PC-3 (cell line): ENCODE measurements at regions not wholly inside any gene's neighbourhood (a gene's known extent, or its start where the extent isn't known, plus 50 kb on each side); places are given as distances from the start of the nearest gene placed in this dataset.

Source experiments
- ATAC-seq: fragments of 200-7000 bp; cut with Tn5 transposase; 2 replicates; pipeline ENCODE4 v1.9.1; 2020; ENCODE audit warnings: mild to moderate bottlenecking, moderate library complexity
- BruUV-seq: library from RNA; stranded (reverse); fragments of 400-500 nt; replicated peaks from 2 replicates; lab custom pipeline; 2021; lab: Mats Ljungman, UMichigan
- CTCF ChIA-PET: fragments of 300-600 bp; sonication (Branson Sonifier 250); formaldehyde crosslinking; loops from one replicate; lab custom pipeline; 2022; ENCODE audit warnings: antibody characterized with exemption; lab: Charles Lee
- POLR2A ChIA-PET: fragments of 300-600 bp; sonication (Branson Sonifier 250); formaldehyde crosslinking; loops from one replicate; lab custom pipeline; 2022; ENCODE audit warnings: antibody characterized with exemption; ENCODE audit not compliant: unreplicated experiment; lab: Charles Lee
- DNase-seq: peaks from one replicate; pipeline ENCODE4 v3.0.0-alpha.2; 2015
- H2AFZ ChIP-seq: fragments of 300-600 bp; sonication (generic); 2 replicates; pipeline ENCODE4 v1.6.0; 2016; ENCODE audit warnings: antibody characterized with exemption, low read length
- H3F3A ChIP-seq: fragments of 300-600 bp; sonication (generic); one replicate; pipeline ENCODE4 v1.6.0; 2017; ENCODE audit warnings: antibody characterized with exemption, low read length, control low read depth, mild to moderate bottlenecking; ENCODE audit not compliant: unreplicated experiment
- H3K27ac ChIP-seq: fragments of 300-600 bp; sonication (generic); 2 replicates; pipeline ENCODE4 v1.5.1; 2016; ENCODE audit warnings: mild to moderate bottlenecking, low read length
- H3K27me3 ChIP-seq: fragments of 300-600 bp; sonication (generic); 2 replicates; pipeline ENCODE4 v1.6.1; 2016; ENCODE audit warnings: low read length, mixed read lengths
- H3K36me3 ChIP-seq: fragments of 300-600 bp; sonication (generic); 2 replicates; pipeline ENCODE4 v1.6.1; 2016; ENCODE audit warnings: low read depth, mixed run types, low read length, mixed read lengths
- H3K4me1 ChIP-seq: fragments of 300-600 bp; sonication (generic); 2 replicates; pipeline ENCODE4 v1.5.1; 2016; ENCODE audit warnings: low read length; ENCODE audit not compliant: insufficient read depth
- H3K4me2 ChIP-seq: fragments of 300-600 bp; sonication (generic); 2 replicates; pipeline ENCODE4 v1.6.0; 2016; ENCODE audit warnings: low read length
- H3K4me3 ChIP-seq: fragments of 300-600 bp; sonication (generic); 2 replicates; pipeline ENCODE4 v1.5.1; 2016; ENCODE audit warnings: mild to moderate bottlenecking, low read length, mixed read lengths
- H3K79me2 ChIP-seq: fragments of 300-600 bp; sonication (generic); 2 replicates; pipeline ENCODE4 v1.6.1; 2017; ENCODE audit warnings: low read length, mixed read lengths
- H3K9ac ChIP-seq: fragments of 300-600 bp; sonication (generic); 2 replicates; pipeline ENCODE4 v1.6.0; 2016; ENCODE audit warnings: mild to moderate bottlenecking, low read length
- H3K9me2 ChIP-seq: fragments of 300-600 bp; sonication (generic); replicated peaks from 2 replicates; pipeline ENCODE4 v1.6.1; 2016; ENCODE audit warnings: mixed run types, low read length, mixed read lengths
- H3K9me3 ChIP-seq: fragments of 300-600 bp; sonication (generic); 2 replicates; pipeline ENCODE4 v1.6.1; 2016; ENCODE audit warnings: low read length, mixed read lengths
- H4K20me1 ChIP-seq: fragments of 300-600 bp; sonication (generic); 2 replicates; pipeline ENCODE4 v1.6.1; 2016; ENCODE audit warnings: low read length, mixed read lengths
- EZH2 ChIP-seq: fragments of 300-600 bp; sonication (generic); IDR thresholded peaks from one replicate; pipeline ENCODE4 v1.6.1; 2017; ENCODE audit warnings: antibody characterized with exemption, mild to moderate bottlenecking, low read length; ENCODE audit not compliant: unreplicated experiment
- EZH2phosphoT487 ChIP-seq: fragments of 300-600 bp; sonication (generic); IDR thresholded peaks from 2 replicates; pipeline ENCODE4 v1.6.1; 2018; ENCODE audit warnings: mild to moderate bottlenecking, antibody characterized with exemption, low read length, borderline replicate concordance
- intact Hi-C: fragments of 100-400 bp; cut with micrococcal nuclease; formaldehyde crosslinking; loops from 2 replicates; pipeline ENCODE4 v1.9.0; 2023
- TF ChIP-seq, protein P1 (sequence below): fragments of 300-600 bp; sonication (generic); conservative IDR thresholded peaks from 2 replicates; pipeline ENCODE4 v1.5.1; 2017; ENCODE audit warnings: antibody characterized with exemption, low read depth, mild to moderate bottlenecking, low read length

DNA sequence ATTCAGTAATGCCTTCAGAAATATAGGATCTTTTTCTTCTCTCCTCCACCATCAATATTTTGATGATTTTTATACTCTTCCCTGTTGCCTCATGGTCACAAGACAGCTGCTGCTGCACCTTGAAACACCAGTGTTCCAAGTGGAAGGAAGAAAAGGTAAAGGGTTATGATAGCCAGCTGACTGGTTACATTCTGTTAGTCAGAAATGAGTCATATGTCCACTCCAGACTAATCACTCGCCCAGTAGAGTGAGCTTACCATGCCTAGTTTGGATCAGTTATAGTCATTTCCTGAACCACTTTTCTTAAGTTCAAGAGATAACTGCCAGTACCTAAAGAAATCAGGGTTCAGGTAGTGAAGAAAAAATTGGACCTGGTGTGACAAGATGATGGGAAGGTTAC, 532.3 kb upstream of the SMIM31 start:
- H4K20me1 ChIP-seq: no peaks in the 10 kb centered on the region
- H3K79me2 ChIP-seq: no peaks in the 10 kb centered on the region
- no peak overlapping the region for H3K4me3 ChIP-seq
- ATAC-seq (peak; percentile 64; the same call in 1 of the 2 replicates), DNase-seq (peak; percentile 66)
- no peaks in the 10 kb centered on the region for H3K9me2 ChIP-seq
- no peaks in the 10 kb centered on the region for H3K9me3 ChIP-seq
- H3K4me1 ChIP-seq: no peaks in the 10 kb centered on the region
- no peaks in the 10 kb centered on the region for H3K36me3 ChIP-seq
- no peak overlapping the region for H3K27ac ChIP-seq
- no TSS peak for BruUV-seq
- no peak for TF ChIP-seq EZH2
- TF ChIP-seq EZH2phosphoT487: no peak
- TF ChIP-seq, protein P1, sequence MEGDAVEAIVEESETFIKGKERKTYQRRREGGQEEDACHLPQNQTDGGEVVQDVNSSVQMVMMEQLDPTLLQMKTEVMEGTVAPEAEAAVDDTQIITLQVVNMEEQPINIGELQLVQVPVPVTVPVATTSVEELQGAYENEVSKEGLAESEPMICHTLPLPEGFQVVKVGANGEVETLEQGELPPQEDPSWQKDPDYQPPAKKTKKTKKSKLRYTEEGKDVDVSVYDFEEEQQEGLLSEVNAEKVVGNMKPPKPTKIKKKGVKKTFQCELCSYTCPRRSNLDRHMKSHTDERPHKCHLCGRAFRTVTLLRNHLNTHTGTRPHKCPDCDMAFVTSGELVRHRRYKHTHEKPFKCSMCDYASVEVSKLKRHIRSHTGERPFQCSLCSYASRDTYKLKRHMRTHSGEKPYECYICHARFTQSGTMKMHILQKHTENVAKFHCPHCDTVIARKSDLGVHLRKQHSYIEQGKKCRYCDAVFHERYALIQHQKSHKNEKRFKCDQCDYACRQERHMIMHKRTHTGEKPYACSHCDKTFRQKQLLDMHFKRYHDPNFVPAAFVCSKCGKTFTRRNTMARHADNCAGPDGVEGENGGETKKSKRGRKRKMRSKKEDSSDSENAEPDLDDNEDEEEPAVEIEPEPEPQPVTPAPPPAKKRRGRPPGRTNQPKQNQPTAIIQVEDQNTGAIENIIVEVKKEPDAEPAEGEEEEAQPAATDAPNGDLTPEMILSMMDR: no peak
- H3F3A ChIP-seq: no peaks in the 10 kb centered on the region
- no peak overlapping the region for H3K9ac ChIP-seq
- H3K4me2 ChIP-seq: no peak overlapping the region
- no peak overlapping the region for H2AFZ ChIP-seq
- intact Hi-C loops: no loop called here
- POLR2A ChIA-PET: no interaction called here
- CTCF ChIA-PET: no interaction called here
- H3K27me3 ChIP-seq: no peaks in the 10 kb centered on the region

DNA sequence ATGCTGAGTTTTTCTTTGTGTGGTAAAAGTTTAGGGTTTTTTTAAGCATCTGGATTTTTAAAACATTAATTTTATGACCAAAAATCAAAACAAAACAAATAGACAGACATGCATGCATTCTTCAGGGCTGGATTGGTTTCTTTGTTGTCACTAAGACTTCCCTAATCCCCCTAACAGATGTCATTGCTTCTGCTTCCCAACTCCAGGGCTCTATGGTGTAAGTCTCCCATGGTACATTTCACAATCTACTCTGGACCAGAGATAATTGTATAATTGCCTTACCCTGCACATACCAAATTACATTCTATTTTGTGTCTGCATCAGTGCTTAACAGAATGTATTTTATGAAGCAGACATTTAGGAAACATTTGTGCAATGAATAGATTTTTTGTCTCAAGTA, 529.1 kb upstream of the SMIM31 start:
- Histone ChIP-seq H2AFZ (no peak overlapping the region), H3F3A (no peaks in the 10 kb centered on the region), H3K79me2 (no peaks in the 10 kb centered on the region), H3K36me3 (no peaks in the 10 kb centered on the region), H3K4me2 (no peak overlapping the region), H3K4me1 (no peaks in the 10 kb centered on the region), H4K20me1 (no peaks in the 10 kb centered on the region), H3K9ac (no peak overlapping the region), H3K9me2 (no peaks in the 10 kb centered on the region), H3K4me3 (no peak overlapping the region), H3K27ac (no peak overlapping the region), H3K9me3 (no peaks in the 10 kb centered on the region), H3K27me3 (no peaks in the 10 kb centered on the region)
- ChIA-PET POLR2A (no interaction called here), CTCF (no interaction called here)
- intact Hi-C loops: no loop called here
- no peak for DNase-seq
- no peak for ATAC-seq
- BruUV-seq: no TSS peak
- no peak for TF ChIP-seq EZH2phosphoT487
- TF ChIP-seq, protein P1: no peak
- no peak for TF ChIP-seq EZH2

DNA sequence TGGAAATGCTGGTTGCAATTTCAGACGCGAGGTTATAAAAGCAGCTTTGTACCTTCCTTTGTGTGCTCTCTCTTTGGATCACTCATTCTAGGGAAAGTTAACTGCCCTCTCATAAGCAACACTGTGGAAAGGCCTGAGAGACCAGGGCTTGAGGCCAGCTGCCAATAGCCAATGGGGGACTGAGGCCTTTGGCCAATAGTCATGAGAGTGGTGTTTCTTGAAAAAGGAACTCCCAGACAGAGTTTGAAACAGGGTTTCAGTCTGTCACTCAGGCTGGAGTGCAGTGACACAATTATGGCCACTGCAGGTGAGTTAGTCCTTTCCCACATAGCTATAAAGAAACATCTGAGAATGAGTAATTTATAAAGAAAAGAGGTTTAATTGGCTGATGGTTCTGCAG, 524.7 kb upstream of the SMIM31 start:
- BruUV-seq: no TSS peak
- ATAC-seq: no peak
- intact Hi-C loops: no loop called here

More for the DNA sequence above, 524.7 kb upstream of the SMIM31 start:
- H3K9me3 ChIP-seq: no peaks in the 10 kb centered on the region
- TF ChIP-seq, protein P1: no peak
- TF ChIP-seq EZH2 (no peak), EZH2phosphoT487 (no peak)
- no peaks in the 10 kb centered on the region for H3K27me3 ChIP-seq
- POLR2A ChIA-PET: no interaction called here
- H3K9ac ChIP-seq: no peak overlapping the region
- H3K9me2 ChIP-seq: no peaks in the 10 kb centered on the region
- no peaks in the 10 kb centered on the region for H3K36me3 ChIP-seq
- no peak overlapping the region for H3K4me2 ChIP-seq
- no peaks in the 10 kb centered on the region for H3K4me1 ChIP-seq
- no peaks in the 10 kb centered on the region for H3F3A ChIP-seq
- CTCF ChIA-PET: no interaction called here
- H3K79me2 ChIP-seq: no peaks in the 10 kb centered on the region
- DNase-seq: no peak
- no peak overlapping the region for H3K27ac ChIP-seq
- no peak overlapping the region for H3K4me3 ChIP-seq
- no peaks in the 10 kb centered on the region for H4K20me1 ChIP-seq
- H2AFZ ChIP-seq: no peak overlapping the region
